A549 (cell line): ENCODE measurements at regions not wholly inside any gene's neighbourhood (a gene's known extent, or its start where the extent isn't known, plus 50 kb on each side); places are given as distances from the start of the nearest gene placed in this dataset.

Experiments
- ATAC-seq, 2 experiments: fragments of 200-7000 bp in 1 of 2; fragments of >200 bp in 1 of 2; cut with Nextera tagmentation in 1 of 2; cut with Tn5 transposase in 1 of 2; 3 replicates each; pipeline versions ENCODE4 v1.8.0 to v1.9.1; 2018 to 2020; ENCODE audit warnings: mild to moderate bottlenecking in 1 of 2, moderate library complexity in 1 of 2
- CTCF ChIA-PET: fragments of 300-600 bp; sonication (Branson Sonifier 250); formaldehyde crosslinking; extraction: SDS; loops from one replicate; lab custom pipeline; 2021; ENCODE audit warnings: antibody characterized with exemption, inconsistent platforms; lab: Yijun Ruan, JAX
- POLR2A ChIA-PET: fragments of 350-600 bp; formaldehyde crosslinking; extraction: SDS; loops from one replicate; lab custom pipeline; 2021; ENCODE audit warnings: antibody characterized with exemption, inconsistent platforms; lab: Yijun Ruan, JAX
- DNase-seq, 2 experiments: peaks; one replicate each; pipeline versions ENCODE4 v3.0.0 to v3.0.0-alpha.2; 2011 to 2016; ENCODE audit warnings: low read depth in 1 of 2, low spot score in 1 of 2
- FAIRE-seq: peaks from 2 replicates; lab custom pipeline; 2011; peaks lifted over from hg19 to GRCh38; lab: Jason Lieb, UNC
- H3K27ac ChIP-seq, 2 experiments: fragments of >200 bp; sonication (Bioruptor Twin); formaldehyde crosslinking; 3 replicates each; pipeline ENCODE4 v1.5.1; 2016 to 2017
- H3K4me1 ChIP-seq: fragments of >200 bp; sonication (Bioruptor Twin); formaldehyde crosslinking; 3 replicates; pipeline ENCODE4 v1.6.1; 2016
- H3K4me2 ChIP-seq: fragments of >200 bp; sonication (Bioruptor Twin); formaldehyde crosslinking; 3 replicates; pipeline ENCODE4 v1.6.1; 2016
- H3K4me3 ChIP-seq: fragments of >200 bp; sonication (Bioruptor Twin); formaldehyde crosslinking; 3 replicates; pipeline ENCODE4 v1.5.1; 2016
- H3K9me3 ChIP-seq: fragments of >200 bp; sonication (Bioruptor Twin); formaldehyde crosslinking; 3 replicates; pipeline ENCODE4 v1.6.1; 2016
- CBX8 ChIP-seq: fragments of 200-600 bp; sonication (generic); IDR thresholded peaks from 2 replicates; pipeline ENCODE4 v1.6.1; 2016
- CHD4 ChIP-seq: fragments of 200-600 bp; sonication (generic); IDR thresholded peaks from 2 replicates; pipeline ENCODE4 v1.6.1; 2016; ENCODE audit warnings: antibody characterized with exemption, mild to moderate bottlenecking, borderline replicate concordance
- EHMT2 ChIP-seq: fragments of 200-600 bp; sonication (generic); IDR thresholded peaks from 2 replicates; pipeline ENCODE4 v1.6.1; 2016; ENCODE audit warnings: antibody characterized with exemption, low read depth, mild to moderate bottlenecking, moderate library complexity
- EP300 ChIP-seq, 2 experiments: fragments of >200 bp; sonication (Bioruptor Twin); formaldehyde crosslinking; IDR thresholded peaks; 2 replicates in 1 of 2; 3 replicates in 1 of 2; pipeline ENCODE4 v1.6.1; 2016 to 2017
- ESRRA ChIP-seq: fragments of 150-350 bp; IDR thresholded peaks from 2 replicates; pipeline ENCODE4 v1.6.1; 2014; ENCODE audit warnings: mild to moderate bottlenecking, low read length, borderline replicate concordance
- FOSL2 ChIP-seq, 2 experiments: fragments of 450-650 bp in 1 of 2; fragments of >200 bp in 1 of 2; sonication (Bioruptor Twin) in 1 of 2; formaldehyde crosslinking; IDR thresholded peaks; 2 replicates each; pipeline versions ENCODE4 v1.5.0 to v1.6.1; 2016 to 2020; ENCODE audit warnings: mild to moderate bottlenecking in 1 of 2, moderate library complexity in 1 of 2
- FOXS1 ChIP-seq: fragments of 250-450 bp; sonication (Bioruptor Pico); IDR thresholded peaks from 2 replicates; pipeline ENCODE4 v1.5.0; 2020; ENCODE audit warnings: mild to moderate bottlenecking, moderate library complexity
- HDAC2 ChIP-seq: fragments of 200-600 bp; sonication (generic); IDR thresholded peaks from 2 replicates; pipeline ENCODE4 v1.6.1; 2016
- HEYL ChIP-seq: fragments of 250-450 bp; sonication (Bioruptor Pico); IDR thresholded peaks from 2 replicates; pipeline ENCODE4 v1.8.0; 2021; ENCODE audit warnings: mild to moderate bottlenecking, moderate library complexity
- HOXB5 ChIP-seq: fragments of 250-450 bp; sonication (Bioruptor Pico); IDR thresholded peaks from 2 replicates; pipeline ENCODE4 v1.5.0; 2020; ENCODE audit warnings: mild to moderate bottlenecking, moderate library complexity
- JUN ChIP-seq, 2 experiments: fragments of >200 bp; sonication (Bioruptor Twin); formaldehyde crosslinking; IDR thresholded peaks; 2 replicates in 1 of 2; 3 replicates in 1 of 2; pipeline ENCODE4 v1.6.1; 2016 to 2017
- MAFK ChIP-seq: fragments of 450-650 bp; IDR thresholded peaks from 2 replicates; pipeline ENCODE4 v1.6.1; 2014; ENCODE audit not compliant: partially characterized antibody
- MAZ ChIP-seq: fragments of 150-350 bp; IDR thresholded peaks from 2 replicates; pipeline ENCODE4 v1.6.1; 2014; ENCODE audit warnings: antibody characterized with exemption, low read depth, low read length, borderline replicate concordance
- NFE2L2 ChIP-seq: fragments of 150-350 bp; conservative IDR thresholded peaks from 2 replicates; pipeline ENCODE4 v1.6.1; 2014; ENCODE audit warnings: low read length
- NR3C1 ChIP-seq: fragments of >200 bp; sonication (Bioruptor Twin); formaldehyde crosslinking; IDR thresholded peaks from 3 replicates; pipeline ENCODE4 v1.6.1; 2017
- PHF8 ChIP-seq: fragments of 200-600 bp; sonication (generic); IDR thresholded peaks from 2 replicates; pipeline ENCODE4 v1.6.1; 2016; ENCODE audit warnings: low read depth, mild to moderate bottlenecking, antibody characterized with exemption, moderate library complexity, borderline replicate concordance
- POLR2A ChIP-seq: IDR thresholded peaks from 2 replicates; pipeline ENCODE4 v1.6.1; 2012; ENCODE audit warnings: mild to moderate bottlenecking, low read length
- POLR2AphosphoS2 ChIP-seq: conservative IDR thresholded peaks from 2 replicates; pipeline ENCODE4 v1.6.1; 2012; ENCODE audit warnings: low read length, improper control_type of control experiment, inconsistent platforms
- RAD21 ChIP-seq, 2 experiments: fragments of >200 bp in 1 of 2; sonication (Bioruptor Twin) in 1 of 2; formaldehyde crosslinking in 1 of 2; IDR thresholded peaks in 1 of 2; conservative IDR thresholded peaks in 1 of 2; 2 replicates in 1 of 2; 3 replicates in 1 of 2; pipeline ENCODE4 v1.6.1; 2012 to 2018; ENCODE audit warnings: inconsistent platforms in 1 of 2
- RARB ChIP-seq: fragments of 250-450 bp; sonication (Bioruptor Pico); IDR thresholded peaks from 2 replicates; pipeline ENCODE4 v1.8.0; 2021; ENCODE audit warnings: mild to moderate bottlenecking, moderate library complexity
- RCOR1 ChIP-seq: fragments of 150-350 bp; IDR thresholded peaks from 2 replicates; pipeline ENCODE4 v1.6.1; 2014; ENCODE audit warnings: antibody characterized with exemption, low read length, low read depth
- RFX5 ChIP-seq: fragments of 450-650 bp; IDR thresholded peaks from 2 replicates; pipeline ENCODE4 v1.7.1; 2014; ENCODE audit warnings: antibody characterized with exemption, mild to moderate bottlenecking, moderate library complexity
- RNF2 ChIP-seq: fragments of 200-600 bp; sonication (generic); IDR thresholded peaks from 2 replicates; pipeline ENCODE4 v1.6.1; 2016; ENCODE audit warnings: low read depth, mild to moderate bottlenecking, antibody characterized with exemption, moderate library complexity, borderline replicate concordance
- SMC3 ChIP-seq: fragments of >200 bp; sonication (Bioruptor Twin); formaldehyde crosslinking; IDR thresholded peaks from 3 replicates; pipeline ENCODE4 v1.6.1; 2018; ENCODE audit warnings: inconsistent platforms
- SREBF2 ChIP-seq: fragments of 450-650 bp; IDR thresholded peaks from 2 replicates; pipeline ENCODE4 v1.6.1; 2014; ENCODE audit warnings: mild to moderate bottlenecking, moderate library complexity
- TP53 ChIP-seq: fragments of 250-450 bp; sonication (Bioruptor Pico); IDR thresholded peaks from 2 replicates; pipeline ENCODE4 v1.5.0; 2021; ENCODE audit warnings: mild to moderate bottlenecking, moderate library complexity
- ZNF302 ChIP-seq: fragments of 250-450 bp; sonication (Bioruptor Pico); IDR thresholded peaks from 2 replicates; pipeline ENCODE4 v1.9.0; 2021; ENCODE audit warnings: inconsistent platforms, mild to moderate bottlenecking, moderate library complexity
- WGBS: methylation state at CpG from one replicate; pipeline ENCODE4 v1.1.6; 2017; ENCODE audit errors: missing lambda C conversion rate; 5-methylcytosine and 5-hydroxymethylcytosine counted together
- TF ChIP-seq, protein P1 (sequence below): fragments of >200 bp; sonication (Bioruptor Twin); formaldehyde crosslinking; IDR thresholded peaks from 2 replicates; pipeline ENCODE4 v1.6.1; 2016
- TF ChIP-seq, protein P2 (sequence below): fragments of 450-650 bp; IDR thresholded peaks from 2 replicates; pipeline ENCODE4 v1.6.1; 2014; ENCODE audit warnings: antibody characterized with exemption
- TF ChIP-seq, protein P3 (sequence below): IDR thresholded peaks from 2 replicates; pipeline ENCODE4 v1.6.1; 2012
- TF ChIP-seq, protein P4 (sequence below): IDR thresholded peaks from 2 replicates; pipeline ENCODE4 v1.6.1; 2012
- TF ChIP-seq, protein P5 (sequence below): fragments of 250-450 bp; sonication (Bioruptor Pico); IDR thresholded peaks from 2 replicates; pipeline ENCODE4 v1.5.0; 2020; ENCODE audit warnings: low read depth, mild to moderate bottlenecking, moderate library complexity

DNA sequence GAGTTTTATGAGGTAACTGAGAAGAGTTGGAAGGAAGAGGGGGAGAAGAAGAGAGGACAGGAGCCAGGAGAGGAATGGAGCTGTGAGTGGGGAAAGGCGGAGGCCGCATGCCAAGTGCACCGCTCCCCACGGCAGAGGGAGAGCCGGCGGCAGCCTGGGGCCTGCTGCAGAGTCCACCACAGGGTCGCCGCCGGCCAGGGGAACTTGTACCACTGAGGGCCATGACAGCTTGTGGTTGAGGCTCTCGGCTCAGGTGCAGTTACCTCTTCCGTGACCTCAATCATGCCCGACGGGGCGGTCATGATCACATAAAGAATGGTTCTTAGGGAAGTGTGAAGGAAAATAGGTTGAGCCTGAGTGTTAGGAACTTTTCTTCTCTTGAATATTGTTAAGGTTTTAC is 325.0 kb downstream of the SNAPC1 start:
- H3K27ac ChIP-seq = no peak overlapping the region
- no peak for DNase-seq
- peaks cover 5% of the 10 kb centered on the region; the same call in 2 of the 3 replicates for H3K9me3 ChIP-seq
- 60% methylated on average over 14 of the region's 14 CpGs for WGBS
- ChIA-PET CTCF (no interaction called here), POLR2A (no interaction called here)
- H3K4me3 ChIP-seq = no peak overlapping the region
- H3K4me2 ChIP-seq = no peak overlapping the region
- H3K4me1 ChIP-seq = no peaks in the 10 kb centered on the region
- ATAC-seq = no peak
- no peak for FAIRE-seq
- TF ChIP-seq NFE2L2 (no peak), FOXS1 (CRISPR knock-in tag) (no peak), POLR2A (no peak), RNF2 (no peak), FOSL2 (IDR thresholded peaks at IDR 0.05) (no peak), FOSL2 (CRISPR knock-in tag; IDR thresholded peaks at IDR 0.05) (no peak), HEYL (CRISPR knock-in tag) (no peak), RFX5 (no peak), RAD21 (conservative IDR thresholded peaks at IDR 0.05 in 1 of 2, IDR thresholded peaks at IDR 0.05 in 1 of 2) (no peak), CBX8 (no peak), MAFK (no peak), ZNF302 (CRISPR knock-in tag) (no peak), SMC3 (no peak), ESRRA (no peak), TP53 (CRISPR knock-in tag) (no peak), RCOR1 (no peak), EP300 (IDR thresholded peaks at IDR 0.05) (no peak)
- TF ChIP-seq, protein P1, sequence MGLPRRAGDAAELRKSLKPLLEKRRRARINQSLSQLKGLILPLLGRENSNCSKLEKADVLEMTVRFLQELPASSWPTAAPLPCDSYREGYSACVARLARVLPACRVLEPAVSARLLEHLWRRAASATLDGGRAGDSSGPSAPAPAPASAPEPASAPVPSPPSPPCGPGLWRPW = no peak

DNA sequence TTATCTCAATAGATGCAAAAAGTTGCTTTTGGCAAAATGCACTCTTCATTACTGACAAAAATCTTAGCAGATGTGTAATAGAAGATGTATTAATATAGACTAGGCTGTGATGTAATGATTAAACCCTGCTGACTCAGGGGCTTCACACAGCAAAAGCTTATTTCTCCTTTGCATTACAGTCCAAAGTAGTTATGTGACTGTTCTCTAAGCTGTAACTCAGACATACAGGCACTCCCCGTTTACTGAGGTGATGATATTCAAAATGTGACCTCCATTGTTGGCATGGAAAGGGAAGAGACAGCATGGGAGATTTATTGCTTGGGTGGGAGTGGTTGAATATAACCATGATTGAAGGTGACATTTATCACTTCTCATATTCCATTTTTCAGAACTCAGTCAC is 331.5 kb downstream of the SNAPC1 start:
- Histone ChIP-seq H3K4me3 (no peak overlapping the region), H3K27ac (no peak overlapping the region), H3K4me1 (no peaks in the 10 kb centered on the region), H3K4me2 (no peak overlapping the region), H3K9me3 (no peaks in the 10 kb centered on the region)
- CTCF ChIA-PET = interaction anchor here (0.6 kb wide), 1 partner anchor 24 kb away, joined by 3 read pairs; no protein-coding TSS in a partner anchor
- FAIRE-seq (no peak), ATAC-seq (no peak), DNase-seq (no peak)
- TF ChIP-seq POLR2A = no peak
- no peak for TF ChIP-seq POLR2AphosphoS2
- no peak for TF ChIP-seq RCOR1
- TF ChIP-seq JUN (IDR thresholded peaks at IDR 0.05) = no peak
- no peak for TF ChIP-seq CHD4
- TF ChIP-seq RARB (CRISPR knock-in tag) = no peak
- TF ChIP-seq, protein P2, sequence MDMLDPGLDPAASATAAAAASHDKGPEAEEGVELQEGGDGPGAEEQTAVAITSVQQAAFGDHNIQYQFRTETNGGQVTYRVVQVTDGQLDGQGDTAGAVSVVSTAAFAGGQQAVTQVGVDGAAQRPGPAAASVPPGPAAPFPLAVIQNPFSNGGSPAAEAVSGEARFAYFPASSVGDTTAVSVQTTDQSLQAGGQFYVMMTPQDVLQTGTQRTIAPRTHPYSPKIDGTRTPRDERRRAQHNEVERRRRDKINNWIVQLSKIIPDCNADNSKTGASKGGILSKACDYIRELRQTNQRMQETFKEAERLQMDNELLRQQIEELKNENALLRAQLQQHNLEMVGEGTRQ = no peak
- no peak for TF ChIP-seq HOXB5 (CRISPR knock-in tag)
- TF ChIP-seq MAFK = no peak
- POLR2A ChIA-PET = no interaction called here
- 0% methylated on average over 1 of the region's 1 CpG for WGBS

DNA sequence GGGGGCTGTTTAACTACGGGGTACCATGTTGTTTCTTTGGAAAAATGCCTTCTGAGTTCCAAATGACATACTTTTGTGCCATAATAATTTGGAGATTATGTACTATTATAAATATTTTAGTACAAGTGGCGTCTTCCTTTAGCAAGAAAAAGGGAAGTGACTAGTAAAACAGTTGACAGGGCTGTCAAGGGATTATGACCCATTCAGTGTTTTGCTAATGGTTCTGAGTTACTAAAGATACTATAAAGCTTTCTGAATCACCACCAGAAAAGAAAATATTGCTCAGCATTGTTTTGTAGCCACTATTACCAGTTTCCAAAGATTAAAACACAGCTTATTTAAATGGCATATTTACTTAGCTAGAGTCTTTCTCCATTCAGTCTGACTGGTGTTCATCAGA is 334.9 kb downstream of the SNAPC1 start:
- DNase-seq = no peak
- WGBS = 3% methylated on average over 2 of the region's 2 CpGs
- ATAC-seq = no peak
- Histone ChIP-seq H3K4me1 (no peaks in the 10 kb centered on the region), H3K4me3 (no peak overlapping the region), H3K4me2 (no peak overlapping the region), H3K9me3 (no peaks in the 10 kb centered on the region), H3K27ac (no peak overlapping the region)
- no peak for FAIRE-seq
- POLR2A ChIA-PET = interaction anchor here (0.6 kb wide), 1 partner anchor 1652 kb away, joined by 4 read pairs; no protein-coding TSS in a partner anchor
- CTCF ChIA-PET = interaction anchor here (0.6 kb wide), 1 partner anchor 821 kb away, joined by 4 read pairs; no protein-coding TSS in a partner anchor
- TF ChIP-seq SREBF2 = no peak
- TF ChIP-seq CBX8 = no peak
- TF ChIP-seq, protein P3, sequence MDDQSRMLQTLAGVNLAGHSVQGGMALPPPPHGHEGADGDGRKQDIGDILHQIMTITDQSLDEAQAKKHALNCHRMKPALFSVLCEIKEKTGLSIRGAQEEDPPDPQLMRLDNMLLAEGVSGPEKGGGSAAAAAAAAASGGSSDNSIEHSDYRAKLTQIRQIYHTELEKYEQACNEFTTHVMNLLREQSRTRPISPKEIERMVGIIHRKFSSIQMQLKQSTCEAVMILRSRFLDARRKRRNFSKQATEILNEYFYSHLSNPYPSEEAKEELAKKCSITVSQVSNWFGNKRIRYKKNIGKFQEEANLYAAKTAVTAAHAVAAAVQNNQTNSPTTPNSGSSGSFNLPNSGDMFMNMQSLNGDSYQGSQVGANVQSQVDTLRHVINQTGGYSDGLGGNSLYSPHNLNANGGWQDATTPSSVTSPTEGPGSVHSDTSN = no peak
- TF ChIP-seq, protein P4, sequence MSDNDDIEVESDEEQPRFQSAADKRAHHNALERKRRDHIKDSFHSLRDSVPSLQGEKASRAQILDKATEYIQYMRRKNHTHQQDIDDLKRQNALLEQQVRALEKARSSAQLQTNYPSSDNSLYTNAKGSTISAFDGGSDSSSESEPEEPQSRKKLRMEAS = no peak
- TF ChIP-seq NR3C1 = no peak
- no peak for TF ChIP-seq HEYL (CRISPR knock-in tag)
- TF ChIP-seq MAZ = no peak
- TF ChIP-seq, protein P5, sequence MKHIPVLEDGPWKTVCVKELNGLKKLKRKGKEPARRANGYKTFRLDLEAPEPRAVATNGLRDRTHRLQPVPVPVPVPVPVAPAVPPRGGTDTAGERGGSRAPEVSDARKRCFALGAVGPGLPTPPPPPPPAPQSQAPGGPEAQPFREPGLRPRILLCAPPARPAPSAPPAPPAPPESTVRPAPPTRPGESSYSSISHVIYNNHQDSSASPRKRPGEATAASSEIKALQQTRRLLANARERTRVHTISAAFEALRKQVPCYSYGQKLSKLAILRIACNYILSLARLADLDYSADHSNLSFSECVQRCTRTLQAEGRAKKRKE (CRISPR knock-in tag) = no peak
- TF ChIP-seq JUN (IDR thresholded peaks at IDR 0.05) = no peak
- TF ChIP-seq HDAC2 = no peak
- TF ChIP-seq, protein P1 = no peak
- no peak for TF ChIP-seq HOXB5 (CRISPR knock-in tag)
- TF ChIP-seq PHF8 = no peak
- no peak for TF ChIP-seq RARB (CRISPR knock-in tag)
- TF ChIP-seq TP53 (CRISPR knock-in tag) = no peak
- TF ChIP-seq EHMT2 = no peak
